ENCODE measurements at regions not wholly inside any gene's neighbourhood (a gene's known extent, or its start where the extent isn't known, plus 50 kb on each side); places are given as distances from the start of the nearest gene placed in this dataset.

GRCh38 chr17:72504783-72505182 is 384.0 kb downstream of the SOX9 start:
- DNase-seq (ENCODE audit: low read depth, low spot score), result no peak
- TF ChIP-seq, protein P1, sequence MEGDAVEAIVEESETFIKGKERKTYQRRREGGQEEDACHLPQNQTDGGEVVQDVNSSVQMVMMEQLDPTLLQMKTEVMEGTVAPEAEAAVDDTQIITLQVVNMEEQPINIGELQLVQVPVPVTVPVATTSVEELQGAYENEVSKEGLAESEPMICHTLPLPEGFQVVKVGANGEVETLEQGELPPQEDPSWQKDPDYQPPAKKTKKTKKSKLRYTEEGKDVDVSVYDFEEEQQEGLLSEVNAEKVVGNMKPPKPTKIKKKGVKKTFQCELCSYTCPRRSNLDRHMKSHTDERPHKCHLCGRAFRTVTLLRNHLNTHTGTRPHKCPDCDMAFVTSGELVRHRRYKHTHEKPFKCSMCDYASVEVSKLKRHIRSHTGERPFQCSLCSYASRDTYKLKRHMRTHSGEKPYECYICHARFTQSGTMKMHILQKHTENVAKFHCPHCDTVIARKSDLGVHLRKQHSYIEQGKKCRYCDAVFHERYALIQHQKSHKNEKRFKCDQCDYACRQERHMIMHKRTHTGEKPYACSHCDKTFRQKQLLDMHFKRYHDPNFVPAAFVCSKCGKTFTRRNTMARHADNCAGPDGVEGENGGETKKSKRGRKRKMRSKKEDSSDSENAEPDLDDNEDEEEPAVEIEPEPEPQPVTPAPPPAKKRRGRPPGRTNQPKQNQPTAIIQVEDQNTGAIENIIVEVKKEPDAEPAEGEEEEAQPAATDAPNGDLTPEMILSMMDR (IDR thresholded peaks at IDR 0.05; ENCODE audit: insufficient read depth, low read length, missing control alignments), result no peak
- ChIA-PET CTCF (no interaction called here), POLR2A (no interaction called here)
- H3K4me3 ChIP-seq (ENCODE audit: low read depth, low read length), result no peak overlapping the region

DNA sequence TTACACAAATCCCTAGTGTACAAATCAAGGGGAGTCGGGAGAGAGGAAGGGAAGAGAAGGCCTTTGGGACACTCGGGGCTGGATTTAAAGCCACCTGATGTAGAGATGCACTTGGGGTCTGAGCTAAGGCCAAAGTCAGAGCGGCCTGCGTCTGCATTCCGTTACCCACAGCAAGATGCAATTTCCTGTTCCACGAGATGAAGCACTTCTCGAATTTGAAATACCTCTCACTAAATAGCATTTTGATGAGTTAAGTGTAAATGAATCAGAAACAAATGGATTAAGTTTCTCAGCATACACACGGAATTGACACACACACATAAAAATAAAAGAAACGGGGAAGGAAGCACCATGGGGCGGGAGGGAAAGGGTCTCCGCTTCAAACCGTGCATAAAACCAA is 386.0 kb downstream of the SOX9 start:
- TF ChIP-seq, protein P1 (IDR thresholded peaks at IDR 0.05; ENCODE audit: insufficient read depth, low read length, missing control alignments), result no peak
- DNase-seq (ENCODE audit: low read depth, low spot score), result no peak
- CTCF ChIA-PET, result no interaction called here
- no peak overlapping the region for H3K4me3 ChIP-seq (ENCODE audit: low read depth, low read length)
- POLR2A ChIA-PET, result no interaction called here

DNA sequence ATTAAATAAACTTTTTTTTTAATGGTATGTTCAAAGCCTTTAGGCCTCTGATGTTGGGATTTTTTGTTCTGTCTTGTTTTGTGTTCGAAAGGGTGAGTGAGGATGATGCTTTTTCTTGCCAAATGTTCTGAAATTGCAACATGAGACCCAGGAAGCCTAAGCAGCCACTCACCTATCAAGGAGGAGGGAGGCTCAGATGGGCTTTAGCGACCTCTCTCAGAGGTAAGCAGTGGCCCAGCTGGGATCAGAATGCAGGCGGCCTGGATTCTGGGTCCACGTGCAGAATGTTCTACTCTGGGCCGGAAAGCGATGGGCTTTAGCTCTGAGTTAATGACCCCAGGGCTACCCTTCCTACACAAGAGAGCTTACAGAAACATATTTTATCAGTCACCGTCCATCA is 386.6 kb downstream of the SOX9 start:
- CTCF ChIA-PET, result no interaction called here
- H3K4me3 ChIP-seq (ENCODE audit: low read depth, low read length), result no peak overlapping the region
- POLR2A ChIA-PET, result no interaction called here
- TF ChIP-seq, protein P1 (IDR thresholded peaks at IDR 0.05; ENCODE audit: insufficient read depth, low read length, missing control alignments), result no peak
- no peak for DNase-seq (ENCODE audit: low read depth, low spot score)

DNA sequence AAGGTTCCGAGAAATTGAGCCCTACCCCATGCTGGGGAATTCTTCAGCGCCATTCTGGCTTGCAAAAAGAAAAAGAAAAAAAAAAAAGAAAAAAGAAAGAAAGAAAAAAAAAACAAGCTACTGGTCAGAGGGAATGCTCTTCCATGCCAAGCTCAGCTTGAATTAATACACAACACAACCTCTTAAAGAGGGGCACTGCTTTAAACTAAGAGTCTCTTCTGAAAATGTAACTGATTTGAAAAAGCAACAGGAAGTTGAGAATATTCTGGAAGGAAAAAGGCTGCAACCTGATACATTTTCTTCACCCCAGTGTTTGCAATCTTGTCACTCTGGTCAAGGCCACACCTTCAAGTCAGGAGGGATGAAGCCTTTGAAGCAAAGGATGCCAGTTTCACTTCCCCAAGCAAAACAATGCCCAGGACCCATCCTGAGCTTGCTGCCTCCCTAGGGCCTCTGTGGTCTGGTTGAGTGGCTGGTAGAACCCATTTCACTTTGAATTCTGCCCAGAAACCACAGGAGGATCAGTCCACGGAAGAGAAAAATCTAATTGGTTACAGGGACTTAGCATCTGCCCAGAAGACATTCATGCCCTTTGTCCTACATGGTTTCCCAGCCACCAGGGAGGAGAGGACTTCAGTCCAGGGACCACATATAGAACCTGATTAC is 389.7 kb downstream of the SOX9 start:
- ChIA-PET POLR2A (no interaction called here), CTCF (no interaction called here)
- TF ChIP-seq, protein P1 (IDR thresholded peaks at IDR 0.05; ENCODE audit: insufficient read depth, low read length, missing control alignments), result no peak
- no peak for DNase-seq (ENCODE audit: low read depth, low spot score)
- no peak overlapping the region for H3K4me3 ChIP-seq (ENCODE audit: low read depth, low read length)

- ChIA-PET POLR2A (no interaction called here), CTCF (interaction anchor here (1.7 kb wide), 1 partner anchor 46 kb away, joined by 5 read pairs; no protein-coding TSS in a partner anchor)
- no peak overlapping the region for H3K4me3 ChIP-seq (ENCODE audit: low read depth, low read length)
- no peak for DNase-seq (ENCODE audit: low read depth, low spot score)
- TF ChIP-seq, protein P1 (IDR thresholded peaks at IDR 0.05; ENCODE audit: insufficient read depth, low read length, missing control alignments), result no peak
Measured at GRCh38 chr17:72511242-72511641, 390.4 kb downstream of the SOX9 start.

DNA sequence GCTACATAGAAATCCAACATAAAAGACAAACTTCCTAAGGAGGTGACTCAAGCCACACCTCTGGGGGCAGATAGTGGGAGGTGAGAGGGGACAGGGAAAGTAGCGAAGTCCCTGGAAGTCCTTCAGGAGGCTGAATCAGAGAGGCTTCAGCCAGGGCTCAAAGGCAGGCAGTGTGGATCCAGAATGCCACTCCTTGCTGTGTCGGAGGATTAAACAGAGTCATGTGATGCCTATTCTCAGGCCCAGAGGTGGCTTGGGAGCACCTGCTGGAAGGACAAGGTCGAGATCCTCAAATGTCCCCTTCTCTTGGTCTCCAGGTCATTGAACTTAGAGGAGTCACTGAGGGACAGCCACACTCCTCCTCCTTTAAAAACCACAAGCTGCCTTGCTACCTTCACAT is 391.1 kb downstream of the SOX9 start:
- POLR2A ChIA-PET, result no interaction called here
- CTCF ChIA-PET, result interaction anchor here (0.8 to 1.7 kb wide), 3 partner anchors 45 to 392 kb away, joined by 3 to 5 read pairs (median 3); no protein-coding TSS in a partner anchor

More for the DNA sequence above, 391.1 kb downstream of the SOX9 start:
- TF ChIP-seq, protein P1 (IDR thresholded peaks at IDR 0.05; ENCODE audit: insufficient read depth, low read length, missing control alignments), result no peak
- DNase-seq (ENCODE audit: low read depth, low spot score), result no peak
- no peak overlapping the region for H3K4me3 ChIP-seq (ENCODE audit: low read depth, low read length)
